HG03060 (cell line): ENCODE measurements at regions not wholly inside any gene's neighbourhood (a gene's known extent, or its start where the extent isn't known, plus 50 kb on each side); places are given as distances from the start of the nearest gene placed in this dataset.
"Not testable (repeated sequence)": the region's sequence is repeated elsewhere in the genome, so short reads cannot be mapped to it uniquely, and the experiment has no call there.

Source experiments
- ATAC-seq: cut with Tn5 transposase; IDR thresholded peaks from one replicate; pipeline ENCODE4 v1.9.1; 2021; ENCODE audit warnings: low read depth, moderate number of reproducible peaks; ENCODE audit not compliant: unreplicated experiment

GRCh38 chr15:81643771-81644170 is 269.8 kb upstream of the TMC3 start:
- ATAC-seq = no peak

GRCh38 chr15:81642451-81642990 is 268.5 kb upstream of the TMC3 start:
- ATAC-seq = no peak

- not testable (repeated sequence) for ATAC-seq
Measured at GRCh38 chr15:81636064-81636463, 262.1 kb upstream of the TMC3 start.

GRCh38 chr15:81633889-81634288 is 259.9 kb upstream of the TMC3 start:
- ATAC-seq = no peak

GRCh38 chr15:81625896-81626295 is 251.9 kb upstream of the TMC3 start:
- ATAC-seq = no peak

GRCh38 chr15:81619002-81619401 is 245.0 kb upstream of the TMC3 start:
- no peak for ATAC-seq

GRCh38 chr15:81612631-81613030 is 238.6 kb upstream of the TMC3 start:
- ATAC-seq = no peak

- no peak for ATAC-seq
Measured at GRCh38 chr15:81611679-81612078, 237.7 kb upstream of the TMC3 start.

GRCh38 chr15:81608309-81608829 is 234.4 kb upstream of the TMC3 start:
- no peak for ATAC-seq

GRCh38 chr15:81604713-81605112 is 230.7 kb upstream of the TMC3 start:
- ATAC-seq = no peak

- ATAC-seq = no peak
Measured at GRCh38 chr15:81596159-81596865, 222.3 kb upstream of the TMC3 start.

- no peak for ATAC-seq
Measured at GRCh38 chr15:81595752-81596151, 221.7 kb upstream of the TMC3 start.

GRCh38 chr15:81589671-81590070 is 215.7 kb upstream of the TMC3 start:
- ATAC-seq = no peak

- no peak for ATAC-seq
Measured at GRCh38 chr15:81575436-81576123, 201.6 kb upstream of the TMC3 start.

GRCh38 chr15:81573098-81573746 is 199.2 kb upstream of the TMC3 start:
- ATAC-seq = no peak

GRCh38 chr15:81572190-81572589 is 198.2 kb upstream of the TMC3 start:
- no peak for ATAC-seq

GRCh38 chr15:81569286-81570080 is 195.5 kb upstream of the TMC3 start:
- no peak for ATAC-seq

GRCh38 chr15:81567924-81568323 is 193.9 kb upstream of the TMC3 start:
- ATAC-seq = no peak

GRCh38 chr15:81562986-81563385 is 189.0 kb upstream of the TMC3 start:
- no peak for ATAC-seq

GRCh38 chr15:81560405-81560804 is 186.4 kb upstream of the TMC3 start:
- ATAC-seq = no peak
